ENCODE measurements at regions not wholly inside any gene's neighbourhood (a gene's known extent, or its start where the extent isn't known, plus 50 kb on each side); places are given as distances from the start of the nearest gene placed in this dataset.
"Not testable (repeated sequence)": the region's sequence is repeated elsewhere in the genome, so short reads cannot be mapped to it uniquely, and the experiment has no call there.

- TF ChIP-seq, protein P1, sequence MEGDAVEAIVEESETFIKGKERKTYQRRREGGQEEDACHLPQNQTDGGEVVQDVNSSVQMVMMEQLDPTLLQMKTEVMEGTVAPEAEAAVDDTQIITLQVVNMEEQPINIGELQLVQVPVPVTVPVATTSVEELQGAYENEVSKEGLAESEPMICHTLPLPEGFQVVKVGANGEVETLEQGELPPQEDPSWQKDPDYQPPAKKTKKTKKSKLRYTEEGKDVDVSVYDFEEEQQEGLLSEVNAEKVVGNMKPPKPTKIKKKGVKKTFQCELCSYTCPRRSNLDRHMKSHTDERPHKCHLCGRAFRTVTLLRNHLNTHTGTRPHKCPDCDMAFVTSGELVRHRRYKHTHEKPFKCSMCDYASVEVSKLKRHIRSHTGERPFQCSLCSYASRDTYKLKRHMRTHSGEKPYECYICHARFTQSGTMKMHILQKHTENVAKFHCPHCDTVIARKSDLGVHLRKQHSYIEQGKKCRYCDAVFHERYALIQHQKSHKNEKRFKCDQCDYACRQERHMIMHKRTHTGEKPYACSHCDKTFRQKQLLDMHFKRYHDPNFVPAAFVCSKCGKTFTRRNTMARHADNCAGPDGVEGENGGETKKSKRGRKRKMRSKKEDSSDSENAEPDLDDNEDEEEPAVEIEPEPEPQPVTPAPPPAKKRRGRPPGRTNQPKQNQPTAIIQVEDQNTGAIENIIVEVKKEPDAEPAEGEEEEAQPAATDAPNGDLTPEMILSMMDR (conservative IDR thresholded peaks at IDR 0.05; ENCODE audit: low read length): not testable (repeated sequence)
- TF ChIP-seq EZH2phosphoT487 (IDR thresholded peaks at IDR 0.05; ENCODE audit: borderline replicate concordance): not testable (repeated sequence)
Observed at GRCh38 chr17:72573492-72573801, 452.6 kb downstream of the SOX9 start.

Measured in Loucy (cell line).